Tibial nerve (tissue), 4 donors: ENCODE measurements at regions not wholly inside any gene's neighbourhood (a gene's known extent, or its start where the extent isn't known, plus 50 kb on each side); places are given as distances from the start of the nearest gene placed in this dataset.

Source experiments
- EP300 ChIP-seq, 2 donors: sonication (generic); formaldehyde crosslinking; IDR thresholded peaks; one replicate each; pipeline ENCODE4 v1.6.1; 2017; ENCODE audit warnings: antibody characterized with exemption in 2 of 2, mild to moderate bottlenecking in 1 of 2
- POLR2A ChIP-seq, 2 donors: fragments of 450-650 bp; IDR thresholded peaks; one replicate each; pipeline ENCODE4 v1.6.1; 2017; ENCODE audit warnings: antibody characterized with exemption in 2 of 2, mild to moderate bottlenecking in 2 of 2, moderate library complexity in 2 of 2
- TF ChIP-seq, protein P1 (sequence below), 5 experiments: fragments of 200-600 bp in 3 of 5; fragments of 450-650 bp in 2 of 5; sonication (generic) in 3 of 5; IDR thresholded peaks; one replicate each; pipeline ENCODE4 v1.5.1; 2016 to 2019; ENCODE audit warnings: antibody characterized with exemption in 5 of 5, mild to moderate bottlenecking in 3 of 5, moderate library complexity in 2 of 5

DNA sequence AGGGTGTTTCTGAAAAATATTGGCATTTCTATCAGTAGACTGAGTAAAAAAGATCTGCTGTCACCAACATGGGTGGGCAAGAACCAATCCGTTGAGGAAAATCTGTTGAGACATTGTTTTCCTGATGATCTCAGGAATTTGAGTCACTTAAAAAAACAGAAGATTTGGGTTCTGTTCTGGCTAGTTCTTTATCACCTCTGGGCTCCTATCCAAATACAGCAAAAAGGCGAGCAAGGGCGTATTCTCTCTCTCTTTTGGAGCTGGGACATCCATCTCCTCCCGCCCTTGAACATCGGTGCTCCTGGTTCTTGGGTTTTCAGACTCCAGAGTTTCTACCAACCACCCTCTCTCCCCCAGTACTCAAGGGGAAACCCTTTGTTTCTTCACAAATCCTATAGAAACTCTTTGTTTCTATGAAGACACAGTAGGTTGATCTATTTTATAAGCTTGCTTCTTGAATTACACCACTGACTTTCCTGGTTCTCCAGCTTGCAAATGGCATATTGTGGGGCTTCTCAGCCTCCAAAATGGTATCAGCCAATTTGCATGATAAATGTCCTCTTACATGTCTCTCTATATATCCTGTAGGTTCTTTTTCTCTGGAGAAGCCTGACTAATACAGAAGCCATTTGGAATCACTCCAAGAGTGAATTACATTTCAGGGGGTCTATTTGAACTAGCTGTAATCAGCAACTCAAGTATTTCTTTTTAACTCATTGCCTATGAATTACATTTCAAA, 263.9 kb upstream of the TMTC1 start:
- TF ChIP-seq, protein P1, sequence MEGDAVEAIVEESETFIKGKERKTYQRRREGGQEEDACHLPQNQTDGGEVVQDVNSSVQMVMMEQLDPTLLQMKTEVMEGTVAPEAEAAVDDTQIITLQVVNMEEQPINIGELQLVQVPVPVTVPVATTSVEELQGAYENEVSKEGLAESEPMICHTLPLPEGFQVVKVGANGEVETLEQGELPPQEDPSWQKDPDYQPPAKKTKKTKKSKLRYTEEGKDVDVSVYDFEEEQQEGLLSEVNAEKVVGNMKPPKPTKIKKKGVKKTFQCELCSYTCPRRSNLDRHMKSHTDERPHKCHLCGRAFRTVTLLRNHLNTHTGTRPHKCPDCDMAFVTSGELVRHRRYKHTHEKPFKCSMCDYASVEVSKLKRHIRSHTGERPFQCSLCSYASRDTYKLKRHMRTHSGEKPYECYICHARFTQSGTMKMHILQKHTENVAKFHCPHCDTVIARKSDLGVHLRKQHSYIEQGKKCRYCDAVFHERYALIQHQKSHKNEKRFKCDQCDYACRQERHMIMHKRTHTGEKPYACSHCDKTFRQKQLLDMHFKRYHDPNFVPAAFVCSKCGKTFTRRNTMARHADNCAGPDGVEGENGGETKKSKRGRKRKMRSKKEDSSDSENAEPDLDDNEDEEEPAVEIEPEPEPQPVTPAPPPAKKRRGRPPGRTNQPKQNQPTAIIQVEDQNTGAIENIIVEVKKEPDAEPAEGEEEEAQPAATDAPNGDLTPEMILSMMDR (IDR thresholded peaks at IDR 0.05) = no peak
- no peak for TF ChIP-seq POLR2A (IDR thresholded peaks at IDR 0.05)
- no peak for TF ChIP-seq EP300 (IDR thresholded peaks at IDR 0.05)
